Ishikawa (cell line): ENCODE measurements at regions not wholly inside any gene's neighbourhood (a gene's known extent, or its start where the extent isn't known, plus 50 kb on each side); places are given as distances from the start of the nearest gene placed in this dataset.

Experiments used
- CEBPB ChIP-seq: IDR thresholded peaks from 2 replicates; pipeline ENCODE4 v1.6.1; 2012
- EP300 ChIP-seq: IDR thresholded peaks from 2 replicates; pipeline ENCODE4 v1.6.1; 2012; ENCODE audit warnings: borderline replicate concordance
- RAD21 ChIP-seq: IDR thresholded peaks from 2 replicates; pipeline ENCODE4 v1.6.1; 2012; ENCODE audit warnings: low read depth
- REST ChIP-seq: IDR thresholded peaks from 2 replicates; pipeline ENCODE4 v1.6.1; 2012; ENCODE audit warnings: low read depth, mild to moderate bottlenecking
- TAF1 ChIP-seq: IDR thresholded peaks from 2 replicates; pipeline ENCODE4 v1.6.1; 2012; ENCODE audit warnings: low read depth, mild to moderate bottlenecking
- USF1 ChIP-seq: IDR thresholded peaks from 2 replicates; pipeline ENCODE4 v1.6.1; 2012

GRCh38 chr5:164296603-164297080, 791.2 kb downstream of the MAT2B start:
- no peak for TF ChIP-seq CEBPB
- no peak for TF ChIP-seq RAD21
- no peak for TF ChIP-seq REST
- no peak for TF ChIP-seq USF1
- TF ChIP-seq TAF1 = no peak
- no peak for TF ChIP-seq EP300
